ENCODE measurements at regions not wholly inside any gene's neighbourhood (a gene's known extent, or its start where the extent isn't known, plus 50 kb on each side); places are given as distances from the start of the nearest gene placed in this dataset.

- TF ChIP-seq IRF5 (IDR thresholded peaks at IDR 0.05; ENCODE audit: borderline replicate concordance) (no peak), TCF12 (IDR thresholded peaks at IDR 0.05; ENCODE audit: low read depth, low read length) (no peak), E2F4 (IDR thresholded peaks at IDR 0.05; ENCODE audit: low read depth, low read length) (no peak), RAD51 (IDR thresholded peaks at IDR 0.05) (no peak), E4F1 (IDR thresholded peaks at IDR 0.05; ENCODE audit: borderline replicate concordance, partially characterized antibody) (no peak), LARP7 (IDR thresholded peaks at IDR 0.05) (no peak)
These were observed 136.8 kb upstream of the OTOS start (continued) for GRCh38 chr2:240277073-240277806.

All from GM12878 (cell line).